Stimulated activated CD8-positive, alpha-beta memory T cell treated with anti-CD3 and anti-CD28 coated beads, Interleukin-4, amount 100 ng/mL, for 4 hours (primary cell): ENCODE measurements at regions not wholly inside any gene's neighbourhood (a gene's known extent, or its start where the extent isn't known, plus 50 kb on each side); places are given as distances from the start of the nearest gene placed in this dataset.

Experiments used
- DNase-seq, 2 donors: peaks; one replicate each; pipeline ENCODE4 v3.0.0-alpha.2; 2020; ENCODE audit warnings: low read depth in 2 of 2, low spot score in 1 of 2

DNA sequence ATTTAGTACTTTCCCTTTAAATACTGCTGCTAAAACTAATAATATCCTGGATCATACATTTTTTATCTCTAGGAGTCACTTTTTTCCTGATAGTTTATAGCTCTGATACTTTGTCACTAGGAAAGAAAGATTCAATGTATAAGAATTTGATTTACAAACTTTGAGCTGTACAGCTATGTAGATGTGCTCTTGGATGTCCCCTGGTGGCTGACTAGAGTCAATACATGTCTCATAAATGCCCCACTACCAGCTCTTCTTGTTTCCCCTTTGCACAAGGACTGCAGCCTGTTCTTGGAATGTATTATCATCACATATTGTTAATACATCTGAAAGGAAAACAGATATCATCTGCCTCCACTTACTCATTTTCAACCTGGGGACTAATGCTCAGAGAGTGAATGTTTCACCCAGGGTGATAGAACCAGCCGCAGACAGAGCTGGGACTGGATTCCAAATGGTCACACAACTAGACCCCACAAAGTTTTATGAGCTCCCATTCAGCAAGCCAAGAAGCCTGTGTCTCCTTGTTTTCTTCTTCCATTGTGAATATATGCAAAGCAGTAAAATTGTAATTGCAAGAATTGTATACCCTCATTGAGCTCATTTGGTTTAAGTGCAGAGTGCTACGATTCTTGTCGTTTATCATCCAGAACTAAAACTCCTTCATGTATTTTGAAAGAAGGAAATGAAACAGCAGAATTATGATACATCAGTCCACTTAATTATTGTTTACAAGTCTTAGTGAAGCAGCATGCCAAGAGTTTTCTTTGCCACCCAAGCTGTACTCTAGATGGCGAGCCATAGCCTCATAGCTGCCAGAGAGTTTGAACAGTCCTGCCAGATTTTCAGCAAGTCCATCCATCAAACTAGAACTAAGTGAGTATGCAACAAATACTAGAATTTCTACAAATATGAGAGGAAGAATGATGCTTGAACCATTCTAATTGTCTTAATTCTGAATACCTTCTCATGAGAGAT, 261.6 kb upstream of the LMCD1 start:
- DNase-seq, result no peak

DNA sequence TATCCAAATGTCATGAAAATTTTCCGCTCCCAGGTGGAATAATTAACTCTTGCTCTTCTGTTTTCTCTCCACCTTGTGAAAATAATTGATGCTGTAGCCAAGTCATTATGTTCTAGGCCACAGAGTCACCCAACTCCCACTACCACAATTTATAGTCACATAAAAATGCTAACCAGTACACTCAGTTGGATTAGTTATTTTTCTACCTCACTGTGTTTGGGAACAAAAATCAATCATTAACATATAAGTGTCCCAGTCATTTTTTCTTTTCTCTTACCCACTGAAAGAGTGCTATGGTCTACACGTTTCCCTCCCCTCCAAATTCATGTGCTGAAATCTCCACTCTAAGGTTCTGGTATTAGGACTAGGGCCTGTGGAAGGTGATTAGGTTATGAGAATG, 255.6 kb upstream of the LMCD1 start:
- DNase-seq, result no peak

DNA sequence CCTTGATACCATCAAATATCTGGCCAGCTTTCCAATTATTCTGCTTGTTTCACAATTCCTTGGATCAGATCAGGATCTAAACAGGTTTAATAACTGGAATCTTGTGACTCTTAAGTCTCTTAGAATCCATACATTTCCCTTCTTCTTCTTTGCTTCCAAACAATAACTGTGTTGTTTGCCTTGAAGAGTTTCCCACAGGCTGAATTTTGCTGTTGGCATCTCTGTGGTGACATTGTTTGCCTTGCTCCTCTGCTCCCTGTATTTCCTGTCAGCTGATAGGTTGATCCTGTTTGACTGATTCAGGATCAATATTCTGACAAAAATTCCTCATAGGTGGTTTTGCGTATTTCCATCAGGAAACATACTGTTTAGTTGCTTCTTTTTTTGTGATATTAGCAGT, 248.4 kb upstream of the LMCD1 start:
- no peak for DNase-seq

DNA sequence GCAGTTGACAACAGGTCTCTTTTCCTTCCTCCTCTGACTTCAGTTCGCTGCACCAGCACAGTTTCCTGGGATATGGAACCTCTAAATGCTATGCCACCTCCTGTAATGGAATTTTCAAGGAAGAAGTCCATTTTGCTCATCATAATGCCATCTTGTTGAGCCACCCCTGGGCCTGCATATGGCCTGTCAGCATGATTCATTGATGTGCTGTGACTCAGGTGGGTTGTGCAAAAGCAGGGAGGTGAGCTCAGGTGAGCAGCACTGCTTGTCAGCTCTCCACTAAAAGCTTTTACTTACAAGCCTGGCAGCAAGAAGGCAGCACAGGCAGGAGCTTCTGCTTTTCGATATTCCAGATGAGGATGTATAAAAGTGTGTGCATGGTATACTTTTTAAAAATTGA, 247.1 kb upstream of the LMCD1 start:
- DNase-seq, result no peak

DNA sequence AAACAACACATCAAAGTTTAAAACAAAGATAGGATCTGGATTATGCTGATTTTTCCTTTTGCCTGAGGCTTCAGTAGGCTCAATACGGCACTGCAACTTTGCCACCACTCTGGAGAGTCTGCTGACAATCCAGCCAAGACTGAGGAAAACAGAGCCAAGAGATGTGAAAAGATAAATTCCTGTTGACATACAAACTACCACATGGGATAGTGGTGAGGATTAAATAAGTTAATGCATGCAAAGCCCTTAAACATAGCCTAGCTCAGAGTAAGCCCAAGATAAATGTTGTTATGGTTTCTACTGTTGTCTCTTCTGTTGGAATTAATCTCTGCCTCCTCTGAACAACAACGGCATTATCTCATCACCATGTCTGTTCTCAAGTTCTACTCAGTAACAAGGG, 245.9 kb upstream of the LMCD1 start:
- DNase-seq, result no peak

DNA sequence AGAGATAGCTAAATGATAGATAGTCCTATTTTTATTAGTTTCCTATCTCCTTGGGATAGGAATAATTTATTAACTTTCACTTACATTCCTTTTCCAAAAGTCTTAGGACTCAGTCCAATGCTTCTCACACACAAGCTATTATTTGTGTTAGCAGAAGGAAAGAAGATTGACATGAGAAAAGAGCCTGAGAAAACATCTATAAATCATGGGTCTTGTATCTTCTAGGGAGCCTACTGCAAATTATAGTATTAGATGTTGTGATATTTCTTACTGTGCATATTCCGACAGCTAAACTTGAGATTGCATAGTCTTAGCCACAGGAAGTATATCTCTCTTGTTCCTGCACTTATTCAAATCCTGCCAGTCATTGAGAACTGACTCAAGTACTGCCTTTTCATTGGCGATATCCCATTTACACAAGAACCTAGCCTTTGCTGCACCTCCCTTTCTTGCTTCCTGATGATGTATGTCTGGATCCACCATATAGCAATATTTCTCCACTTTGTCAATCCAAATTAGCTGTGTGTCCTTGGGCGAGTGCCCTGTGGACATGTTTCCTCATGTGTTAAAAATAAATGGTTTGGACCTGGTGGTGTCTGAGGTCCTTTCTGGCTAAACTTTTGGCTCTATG, 245.1 kb upstream of the LMCD1 start:
- no peak for DNase-seq

DNA sequence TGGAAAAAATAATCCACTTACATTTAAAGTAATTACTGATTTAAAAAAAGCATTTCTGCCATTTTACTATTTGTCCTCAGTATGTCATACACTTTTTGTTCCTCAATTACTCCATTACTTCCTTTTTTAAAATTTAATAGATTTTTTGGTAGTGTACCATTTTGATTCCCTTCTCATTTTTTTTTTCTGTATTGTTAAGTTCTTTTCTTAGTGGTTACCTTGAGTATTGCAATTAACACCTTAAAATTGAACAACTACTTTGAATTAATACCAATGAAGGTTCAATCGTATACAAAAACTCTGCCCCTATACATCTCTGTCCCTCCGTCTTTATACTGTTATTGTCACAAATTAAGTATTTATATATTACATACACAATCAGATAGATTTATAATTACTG, 240.6 kb upstream of the LMCD1 start:
- DNase-seq, result no peak

DNA sequence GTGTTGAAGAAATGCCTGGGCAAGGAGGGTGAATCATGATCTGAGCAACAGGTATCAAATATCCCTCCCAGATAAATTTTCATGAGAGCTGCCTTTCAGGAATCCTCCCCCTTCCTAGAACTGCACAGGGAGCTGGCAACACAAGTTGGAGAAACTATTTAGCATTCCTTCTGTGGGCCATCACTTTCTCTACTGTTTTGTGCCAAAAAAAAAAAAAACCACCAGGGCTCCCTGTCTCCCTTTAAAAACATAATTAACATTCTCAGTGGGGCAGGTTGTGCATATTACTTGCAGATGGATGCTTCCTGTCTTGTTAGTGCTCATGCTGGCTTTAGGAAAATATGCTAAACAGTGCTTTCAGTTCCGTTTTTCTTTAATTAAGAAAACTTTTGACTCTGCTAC, 234.9 kb upstream of the LMCD1 start:
- no peak for DNase-seq

DNA sequence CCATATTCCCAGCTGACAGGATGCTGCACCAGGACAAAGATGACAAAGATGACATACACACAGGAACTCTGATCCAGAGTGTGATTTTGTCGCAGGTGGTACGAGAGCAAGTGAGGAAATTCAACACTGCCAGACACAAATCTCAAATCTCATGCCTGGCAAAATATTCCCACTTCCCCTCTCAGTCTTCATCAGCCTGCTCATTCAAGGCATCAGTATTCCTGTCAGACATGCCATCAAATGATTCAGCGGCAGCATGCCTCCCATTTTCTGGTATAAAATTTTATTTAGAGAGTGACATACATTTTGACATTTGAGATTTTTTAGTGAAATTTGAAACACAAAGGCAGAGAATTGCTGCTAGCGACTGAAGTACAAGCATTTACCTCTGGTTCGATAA, 228.1 kb upstream of the LMCD1 start:
- DNase-seq, result no peak

DNA sequence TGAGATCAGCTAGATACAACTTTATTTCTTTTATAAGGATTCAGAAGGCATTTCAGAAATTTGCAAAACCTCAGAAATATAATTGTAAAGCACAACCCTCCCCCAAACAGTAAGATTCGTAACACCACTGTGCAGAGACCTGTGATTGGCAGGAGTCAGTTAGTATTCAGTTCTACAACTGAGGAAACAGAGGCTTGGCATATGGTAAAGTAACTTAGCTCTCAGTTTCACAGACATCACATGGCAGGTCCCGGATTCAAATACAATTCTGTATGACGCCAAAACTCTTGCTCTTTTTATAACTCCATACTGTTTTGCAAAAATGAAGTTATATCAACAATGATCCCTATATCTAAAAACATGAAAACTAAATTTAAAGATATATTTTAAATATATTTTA, 225.6 kb upstream of the LMCD1 start:
- no peak for DNase-seq

DNA sequence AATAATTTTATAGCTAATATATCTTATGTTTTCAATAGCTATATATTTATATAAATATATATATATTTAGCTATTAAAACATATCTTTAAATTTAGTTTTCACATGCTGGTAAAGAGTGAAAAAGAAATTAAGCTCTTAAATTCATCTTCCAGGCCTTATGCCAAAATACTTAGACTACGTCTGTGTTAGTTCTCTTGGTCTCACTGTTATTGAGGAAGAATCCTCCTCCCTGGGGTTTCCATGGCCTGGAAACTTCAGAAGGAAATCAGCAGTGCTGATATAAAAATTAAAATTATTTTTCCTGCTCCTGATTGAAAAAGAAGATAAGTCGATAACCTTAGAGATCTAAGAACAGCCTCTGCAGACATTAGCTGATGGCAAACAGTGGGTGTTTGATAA, 225.1 kb upstream of the LMCD1 start:
- no peak for DNase-seq

DNA sequence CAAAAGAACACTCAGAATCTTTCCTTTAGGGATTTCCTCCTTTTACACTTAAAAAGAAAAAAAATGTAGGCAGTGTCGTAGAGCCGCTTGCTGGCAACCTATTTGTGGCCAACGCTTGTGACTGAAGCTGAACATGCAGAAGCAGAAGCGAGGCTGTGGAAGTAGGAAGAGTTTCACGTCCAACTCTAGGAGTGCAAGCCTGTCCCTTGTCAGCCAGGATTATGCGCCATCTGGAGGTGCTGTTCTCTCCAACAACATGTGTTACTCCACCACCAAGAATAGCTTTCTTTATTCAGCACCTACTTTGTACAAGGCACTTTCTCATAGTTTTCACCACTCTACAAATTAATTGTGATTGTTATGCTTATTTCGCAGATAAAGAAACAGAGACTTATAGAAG, 223.2 kb upstream of the LMCD1 start:
- DNase-seq, result no peak

DNA sequence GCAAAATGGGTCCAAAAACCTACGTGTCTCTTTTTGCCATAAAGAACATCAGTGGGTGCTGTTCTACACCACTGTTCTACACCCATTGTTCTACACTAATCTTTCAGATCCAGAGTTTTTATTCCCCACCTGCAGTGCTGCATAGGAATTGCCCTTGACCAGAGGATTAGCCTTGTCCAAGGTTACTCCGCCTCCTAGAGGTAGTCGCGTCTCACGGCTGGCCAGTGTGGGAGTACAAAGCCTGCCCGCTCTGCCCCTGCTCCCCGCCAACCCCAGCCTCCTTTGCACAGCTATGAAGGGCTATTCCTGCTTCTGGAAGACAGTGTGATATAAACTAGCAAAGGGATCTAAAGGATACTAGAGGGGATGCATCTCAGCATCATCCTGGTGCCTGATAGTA, 222.1 kb upstream of the LMCD1 start:
- no peak for DNase-seq

DNA sequence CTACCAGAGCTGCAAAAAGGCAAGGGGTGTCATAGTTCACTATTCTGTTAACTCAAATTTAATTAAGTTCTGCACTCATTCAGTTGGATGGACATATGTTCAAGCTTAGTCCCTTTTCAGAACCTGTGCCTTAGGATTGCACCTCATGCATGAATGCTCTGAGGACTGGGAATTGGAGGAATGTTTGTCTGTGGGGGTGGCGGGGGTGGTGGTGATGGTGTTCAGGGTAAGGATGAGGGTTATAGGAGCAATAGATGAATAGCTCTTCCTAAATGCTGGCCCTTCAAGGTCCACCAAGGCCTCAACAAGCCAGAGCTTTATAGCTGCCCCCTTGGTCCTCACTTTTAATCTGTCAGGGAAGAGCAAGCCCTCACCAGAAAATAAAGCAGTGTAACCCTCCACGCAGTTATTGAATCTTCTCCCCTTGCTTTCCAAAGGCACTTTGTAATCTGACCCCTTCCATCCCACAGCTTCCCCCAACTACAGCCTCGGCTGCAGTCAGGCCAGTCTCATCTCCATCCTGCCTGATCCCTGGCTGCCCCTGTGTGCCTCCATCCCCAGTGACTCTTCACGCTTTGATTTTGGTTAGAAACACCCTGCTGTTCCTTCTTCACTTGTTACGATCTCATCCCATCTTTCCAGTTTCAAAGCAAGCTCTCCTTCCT, 221.6 kb upstream of the LMCD1 start:
- DNase-seq, result no peak

DNA sequence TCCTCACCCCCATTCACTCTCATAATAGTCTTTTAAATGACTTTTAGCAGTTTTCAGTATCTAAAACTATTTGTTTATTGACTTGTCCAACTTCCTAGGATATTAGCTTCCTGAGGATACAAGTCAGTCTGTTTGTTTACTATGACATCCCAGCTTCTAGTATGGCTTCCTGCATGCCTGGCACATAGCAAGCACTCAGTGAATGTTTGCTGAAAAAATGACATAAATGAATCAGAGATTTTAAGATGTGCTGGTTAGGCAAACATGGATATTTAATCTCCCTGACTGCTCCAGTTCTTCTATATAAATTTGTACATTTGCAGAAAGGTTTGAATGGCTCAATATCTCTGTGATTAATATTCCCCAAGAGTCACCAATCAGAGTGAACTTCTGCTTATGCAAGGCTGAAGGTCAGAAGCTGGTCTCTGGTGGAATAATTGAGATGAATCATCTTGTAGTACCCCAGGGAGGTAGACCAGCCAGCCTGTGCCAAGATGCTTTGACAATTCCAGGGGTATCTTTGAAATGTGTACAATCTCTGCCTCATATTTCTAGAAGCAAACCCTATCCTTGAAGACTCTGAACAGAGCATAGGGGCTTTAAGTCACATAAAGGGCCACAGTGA, 219.0 kb upstream of the LMCD1 start:
- no peak for DNase-seq

DNA sequence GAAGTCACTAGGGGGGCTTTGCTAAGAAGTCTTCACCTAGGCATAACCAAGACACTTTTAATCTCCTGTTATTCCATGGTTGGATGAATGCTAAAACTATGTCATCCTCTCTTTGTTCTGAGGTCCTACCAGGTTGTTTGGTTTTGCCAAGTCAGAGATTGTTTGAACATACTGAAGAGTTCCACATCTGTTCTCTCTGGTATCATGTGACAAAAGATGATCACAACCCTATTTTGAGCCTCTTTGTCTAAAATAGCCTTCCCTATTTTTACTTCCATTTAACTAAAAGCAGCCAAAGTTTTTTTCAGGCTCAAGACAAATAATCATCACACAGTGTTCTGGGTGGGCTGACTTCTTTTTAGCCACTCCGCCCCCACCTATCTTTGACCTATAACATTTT, 218.4 kb upstream of the LMCD1 start:
- no peak for DNase-seq

DNA sequence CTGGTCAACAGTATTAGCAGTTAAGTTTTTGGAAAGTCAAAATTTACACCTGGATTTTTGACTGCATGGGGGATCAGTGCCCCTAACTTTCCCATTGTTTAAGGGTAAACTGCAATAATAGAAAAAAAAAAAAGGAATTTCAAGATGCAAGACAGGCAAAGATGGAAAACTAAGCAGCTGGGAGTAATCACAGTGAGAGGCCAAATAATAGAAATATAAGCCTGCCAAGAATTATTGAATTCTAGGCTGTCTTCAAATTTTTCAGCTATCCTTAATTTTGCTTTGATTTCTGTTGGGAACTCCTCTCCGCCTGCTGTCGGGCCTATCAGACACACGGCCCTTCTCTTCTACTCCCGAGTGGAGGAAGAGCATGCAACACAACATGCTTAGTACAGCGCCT, 215.5 kb upstream of the LMCD1 start:
- DNase-seq, result no peak

DNA sequence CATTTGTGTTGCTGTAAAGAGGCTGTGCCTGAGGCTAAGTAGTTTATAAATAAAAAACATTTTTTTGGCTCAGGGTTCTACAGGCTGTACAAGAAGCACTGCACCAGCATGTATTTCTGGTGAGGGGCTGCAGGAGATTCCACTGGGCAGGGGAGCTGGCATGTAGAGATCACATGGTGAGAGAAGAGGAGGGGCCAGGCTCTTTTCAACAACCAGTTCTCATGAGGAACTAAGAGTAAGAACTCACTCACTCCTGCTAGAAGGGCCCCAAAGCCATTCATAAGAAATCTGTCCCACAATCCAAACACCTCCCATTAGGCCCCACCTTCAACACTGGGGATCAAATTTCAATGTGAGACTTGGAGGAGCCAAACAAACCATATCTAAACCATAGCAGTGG, 214.9 kb upstream of the LMCD1 start:
- DNase-seq, result no peak

DNA sequence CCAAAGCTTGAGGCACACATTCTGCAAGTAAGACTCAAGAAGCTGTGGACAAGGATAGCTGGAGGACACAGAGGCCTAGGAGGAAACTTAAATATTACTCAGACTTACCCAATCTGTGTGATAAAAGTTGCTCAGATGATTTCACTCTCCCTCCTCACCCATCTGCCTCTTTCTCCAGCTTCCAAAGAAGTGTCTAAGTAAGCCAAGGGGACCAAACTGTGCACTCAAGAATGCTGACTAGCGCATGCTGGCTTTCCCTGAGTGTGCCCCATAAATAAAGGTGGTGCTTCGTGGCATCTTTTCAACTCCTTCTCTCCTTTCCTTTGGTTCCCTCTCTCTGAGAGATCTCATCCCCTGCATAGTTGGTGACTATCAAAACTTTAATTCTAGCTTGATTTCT, 211.0 kb upstream of the LMCD1 start:
- DNase-seq, result no peak

DNA sequence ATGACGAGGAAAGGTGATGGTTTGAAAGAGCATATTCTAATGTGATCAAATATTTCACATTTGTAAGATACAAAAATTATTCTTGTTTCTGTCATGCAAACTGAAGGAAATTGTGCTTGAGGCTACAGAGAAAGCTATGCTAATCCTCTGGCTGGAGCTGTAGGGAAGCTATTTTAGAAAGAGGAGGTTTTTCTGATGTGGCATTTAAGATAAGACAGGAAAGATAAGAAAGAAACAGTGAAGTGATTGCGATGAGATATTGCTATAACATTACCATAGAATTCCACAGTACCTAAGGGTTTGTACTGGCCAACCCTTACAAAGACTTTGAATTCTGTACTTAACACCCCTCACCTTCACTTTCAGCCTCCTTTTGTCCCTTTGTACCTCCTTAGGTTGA, 205.2 kb upstream of the LMCD1 start:
- no peak for DNase-seq

DNA sequence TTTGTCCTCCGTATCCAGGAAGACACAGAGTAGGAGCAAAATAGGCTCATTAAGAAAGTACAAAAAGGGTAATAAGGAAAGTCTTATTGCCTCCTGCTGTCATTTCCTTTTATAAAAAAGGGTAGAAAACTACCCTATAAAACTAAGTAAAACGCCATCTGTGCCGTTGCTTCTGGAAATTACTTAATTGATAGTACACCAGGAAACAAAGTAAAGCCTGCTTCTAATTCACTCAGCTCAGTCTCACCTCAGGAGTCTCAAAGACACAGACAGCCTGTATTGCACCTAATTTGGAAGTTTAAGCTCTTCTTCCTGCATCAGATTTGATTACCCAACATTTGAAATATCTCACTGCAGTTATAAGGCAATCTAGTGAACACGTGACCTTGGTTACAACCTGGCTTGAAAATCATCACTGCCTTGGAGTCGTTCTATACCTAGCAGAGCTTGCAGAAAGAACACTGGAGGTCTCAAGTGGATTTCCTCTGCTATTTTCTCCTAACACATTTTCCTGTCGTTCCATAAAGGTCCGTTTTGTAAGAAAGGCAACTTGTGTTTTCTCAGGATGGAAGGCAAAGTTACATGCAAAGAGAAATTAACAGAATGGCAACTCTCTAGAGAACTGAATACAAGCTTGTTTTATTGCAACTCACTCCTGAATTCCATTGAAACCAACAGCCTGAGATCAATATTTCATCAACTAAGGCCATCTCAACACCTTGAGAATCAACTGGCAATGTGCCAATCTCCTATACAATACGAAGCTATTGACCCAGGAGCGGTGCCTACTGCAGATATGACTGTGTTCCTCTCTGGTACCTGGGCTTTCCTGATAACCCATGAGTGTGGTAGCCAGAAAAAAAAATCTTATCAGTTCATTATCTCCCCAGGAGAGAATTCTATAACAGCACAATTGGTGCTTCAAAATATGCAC, 203.3 kb upstream of the LMCD1 start:
- DNase-seq, result no peak
